Gastroesophageal sphincter (tissue), 3 donors: ENCODE measurements at regions not wholly inside any gene's neighbourhood (a gene's known extent, or its start where the extent isn't known, plus 50 kb on each side); places are given as distances from the start of the nearest gene placed in this dataset.

Source experiments
- CTCF ChIP-seq, 4 experiments: fragments of 200-600 bp in 2 of 4; fragments of 450-650 bp in 2 of 4; sonication (generic) in 1 of 4; IDR thresholded peaks; one replicate each; pipeline ENCODE4 v1.5.1; 2017 to 2019; ENCODE audit warnings: antibody characterized with exemption in 4 of 4, mild to moderate bottlenecking in 2 of 4, moderate library complexity in 2 of 4
- POLR2AphosphoS5 ChIP-seq: sonication (generic); formaldehyde crosslinking; IDR thresholded peaks from one replicate; pipeline ENCODE4 v1.6.1; 2017; ENCODE audit warnings: antibody characterized with exemption

- TF ChIP-seq CTCF (IDR thresholded peaks at IDR 0.05) = no peak
- no peak for TF ChIP-seq POLR2AphosphoS5
Observed at GRCh38 chr9:87077986-87078385, 130.7 kb upstream of the GAS1 start.
